ENCODE measurements at regions not wholly inside any gene's neighbourhood (a gene's known extent, or its start where the extent isn't known, plus 50 kb on each side); places are given as distances from the start of the nearest gene placed in this dataset.

- TF ChIP-seq POLR2A (IDR thresholded peaks at IDR 0.05; ENCODE audit: low read depth, low read length) (no peak), POLR2AphosphoS5 (IDR thresholded peaks at IDR 0.05; ENCODE audit: low read depth, low read length) (no peak)
Observed at GRCh38 chr7:112887337-112887736, 97.1 kb upstream of the TMEM168 start.
